Gastroesophageal sphincter (tissue), 4 donors: ENCODE measurements at regions not wholly inside any gene's neighbourhood (a gene's known extent, or its start where the extent isn't known, plus 50 kb on each side); places are given as distances from the start of the nearest gene placed in this dataset.

Source experiments
- ATAC-seq: fragments of 150-250 bp; one replicate; pipeline ENCODE4 v1.9.1; 2016; ENCODE audit warnings: mild to moderate bottlenecking, moderate library complexity
- H3K27ac ChIP-seq, 4 donors: fragments of 200-600 bp; sonication (generic) in 3 of 4; 1 replicate in 3 of 4; 2 replicates in 1 of 4; pipeline ENCODE4 v1.5.1; 2016 to 2019
- H3K27me3 ChIP-seq: fragments of 200-600 bp; sonication (generic); one replicate; pipeline ENCODE4 v1.5.1; 2019
- H3K36me3 ChIP-seq, 2 donors: fragments of 200-600 bp; sonication (generic); one replicate each; pipeline ENCODE4 v1.5.1; 2019; ENCODE audit warnings: control low read depth in 1 of 2
- H3K4me1 ChIP-seq, 3 donors: fragments of 200-600 bp; sonication (generic); 1 replicate in 2 of 3; 2 replicates in 1 of 3; pipeline ENCODE4 v1.5.1; 2016 to 2019; ENCODE audit warnings: control low read depth in 2 of 3
- H3K4me3 ChIP-seq, 2 donors: fragments of 200-600 bp; sonication (generic); one replicate each; pipeline ENCODE4 v1.5.1; 2019; ENCODE audit warnings: mild to moderate bottlenecking in 1 of 2, moderate library complexity in 1 of 2
- H3K9me3 ChIP-seq, 3 donors: fragments of 200-600 bp; sonication (generic); one replicate each; pipeline ENCODE4 v1.5.1; 2017 to 2019; ENCODE audit warnings: control low read depth in 2 of 3
- EP300 ChIP-seq: sonication (generic); formaldehyde crosslinking; IDR thresholded peaks from one replicate; pipeline ENCODE4 v1.6.1; 2017; ENCODE audit warnings: antibody characterized with exemption, mild to moderate bottlenecking
- POLR2A ChIP-seq, 2 donors: fragments of 450-650 bp; IDR thresholded peaks; one replicate each; pipeline ENCODE4 v1.6.1; 2017; ENCODE audit warnings: antibody characterized with exemption in 2 of 2, mild to moderate bottlenecking in 2 of 2, moderate library complexity in 1 of 2
- POLR2AphosphoS5 ChIP-seq: sonication (generic); formaldehyde crosslinking; IDR thresholded peaks from one replicate; pipeline ENCODE4 v1.6.1; 2017; ENCODE audit warnings: antibody characterized with exemption
- WGBS, 2 donors: methylation state at CpG; one replicate each; pipeline ENCODE4 v1.1.5; 2018; ENCODE audit warnings: low coverage in 1 of 2; 5-methylcytosine and 5-hydroxymethylcytosine counted together
- TF ChIP-seq, protein P1 (sequence below), 4 experiments: fragments of 200-600 bp in 2 of 4; fragments of 450-650 bp in 2 of 4; sonication (generic) in 1 of 4; IDR thresholded peaks; one replicate each; pipeline ENCODE4 v1.5.1; 2017 to 2019; ENCODE audit warnings: antibody characterized with exemption in 4 of 4, mild to moderate bottlenecking in 2 of 4, moderate library complexity in 2 of 4

DNA sequence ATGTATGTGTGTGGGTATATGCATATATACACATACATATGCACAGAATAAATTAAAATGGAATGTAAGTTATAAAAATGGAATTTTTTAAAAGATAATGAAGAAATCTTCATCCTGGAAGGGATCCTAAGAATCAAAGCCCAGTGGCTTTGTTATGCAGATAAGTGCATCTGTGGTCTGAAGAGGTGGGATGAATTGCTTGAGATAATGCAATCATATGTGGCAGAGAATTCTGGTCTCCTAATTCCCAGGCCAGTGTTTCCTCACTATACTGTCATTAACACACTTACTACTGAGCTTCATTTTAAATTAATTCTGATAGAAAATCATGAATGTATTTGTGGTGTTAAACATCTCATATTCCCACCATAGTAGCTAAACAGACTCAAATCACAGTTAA, 86.7 kb upstream of the PRMT6 start:
- Histone ChIP-seq H3K9me3 (no peaks in the 10 kb centered on the region), H3K4me3 (no peak overlapping the region), H3K4me1 (no peaks in the 10 kb centered on the region), H3K36me3 (no peaks in the 10 kb centered on the region), H3K27ac (no peak overlapping the region), H3K27me3 (no peaks in the 10 kb centered on the region)
- no peak for ATAC-seq
- TF ChIP-seq POLR2A (IDR thresholded peaks at IDR 0.05) = no peak
- TF ChIP-seq POLR2AphosphoS5 = no peak
- TF ChIP-seq EP300 = no peak
- TF ChIP-seq, protein P1, sequence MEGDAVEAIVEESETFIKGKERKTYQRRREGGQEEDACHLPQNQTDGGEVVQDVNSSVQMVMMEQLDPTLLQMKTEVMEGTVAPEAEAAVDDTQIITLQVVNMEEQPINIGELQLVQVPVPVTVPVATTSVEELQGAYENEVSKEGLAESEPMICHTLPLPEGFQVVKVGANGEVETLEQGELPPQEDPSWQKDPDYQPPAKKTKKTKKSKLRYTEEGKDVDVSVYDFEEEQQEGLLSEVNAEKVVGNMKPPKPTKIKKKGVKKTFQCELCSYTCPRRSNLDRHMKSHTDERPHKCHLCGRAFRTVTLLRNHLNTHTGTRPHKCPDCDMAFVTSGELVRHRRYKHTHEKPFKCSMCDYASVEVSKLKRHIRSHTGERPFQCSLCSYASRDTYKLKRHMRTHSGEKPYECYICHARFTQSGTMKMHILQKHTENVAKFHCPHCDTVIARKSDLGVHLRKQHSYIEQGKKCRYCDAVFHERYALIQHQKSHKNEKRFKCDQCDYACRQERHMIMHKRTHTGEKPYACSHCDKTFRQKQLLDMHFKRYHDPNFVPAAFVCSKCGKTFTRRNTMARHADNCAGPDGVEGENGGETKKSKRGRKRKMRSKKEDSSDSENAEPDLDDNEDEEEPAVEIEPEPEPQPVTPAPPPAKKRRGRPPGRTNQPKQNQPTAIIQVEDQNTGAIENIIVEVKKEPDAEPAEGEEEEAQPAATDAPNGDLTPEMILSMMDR (IDR thresholded peaks at IDR 0.05) = no peak

DNA sequence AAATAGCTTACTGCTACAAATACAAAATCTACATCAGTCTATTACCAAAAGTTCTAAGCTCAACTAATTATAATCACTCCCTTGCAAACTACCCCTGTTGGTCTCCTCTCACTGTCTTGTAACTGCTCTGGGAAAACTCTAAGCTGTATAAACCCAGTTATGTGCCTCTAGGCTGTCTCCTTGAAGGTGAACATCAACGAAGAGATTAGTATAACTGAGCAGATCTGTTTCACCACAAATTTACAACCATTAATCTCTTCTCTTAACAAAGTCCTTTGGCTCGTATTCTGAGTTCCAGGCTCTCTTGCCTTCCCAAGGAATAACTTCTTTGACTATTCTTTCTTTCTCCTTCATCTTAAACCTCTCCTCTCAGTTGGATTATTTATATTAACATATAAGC, 84.4 kb upstream of the PRMT6 start:
- WGBS, 2 donors = 45 to 57% methylated on average over 2 of the region's 2 CpGs
- Histone ChIP-seq H3K36me3 (no peaks in the 10 kb centered on the region), H3K4me1 (no peaks in the 10 kb centered on the region), H3K9me3 (peaks cover 0 to 4% (median 0%) of the 10 kb centered on the region in 3 donors), H3K27me3 (no peaks in the 10 kb centered on the region), H3K4me3 (no peak overlapping the region), H3K27ac (no peak overlapping the region)
- TF ChIP-seq POLR2AphosphoS5 (no peak), EP300 (no peak), POLR2A (IDR thresholded peaks at IDR 0.05) (no peak)
- TF ChIP-seq, protein P1 (IDR thresholded peaks at IDR 0.05) = no peak
- ATAC-seq = no peak

DNA sequence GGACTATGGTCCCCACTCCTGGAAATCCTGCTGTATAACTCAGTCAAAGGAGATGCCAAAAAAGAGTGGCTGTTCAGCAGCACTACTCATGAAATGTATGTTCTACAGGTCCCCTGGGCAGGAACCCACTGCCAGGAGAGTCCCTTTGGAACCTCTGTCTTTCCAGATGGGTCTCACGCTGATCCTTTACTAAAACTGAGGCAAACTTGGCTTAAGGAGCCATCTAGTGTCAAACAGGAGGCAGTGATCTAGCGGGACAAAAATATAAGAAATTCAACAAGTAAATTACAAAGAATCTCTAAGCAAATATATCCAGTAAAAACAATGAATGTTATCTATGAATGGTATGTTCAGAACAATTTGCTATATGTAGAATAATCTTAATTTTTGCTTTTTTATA, 80.5 kb upstream of the PRMT6 start:
- ATAC-seq = no peak
- 82 to 92% methylated on average over 1 to 2 of the region's 2 CpGs for WGBS, 2 donors
- TF ChIP-seq POLR2AphosphoS5 = no peak
- TF ChIP-seq POLR2A (IDR thresholded peaks at IDR 0.05) = no peak
- TF ChIP-seq, protein P1 (IDR thresholded peaks at IDR 0.05) = no peak
- no peak for TF ChIP-seq EP300

DNA sequence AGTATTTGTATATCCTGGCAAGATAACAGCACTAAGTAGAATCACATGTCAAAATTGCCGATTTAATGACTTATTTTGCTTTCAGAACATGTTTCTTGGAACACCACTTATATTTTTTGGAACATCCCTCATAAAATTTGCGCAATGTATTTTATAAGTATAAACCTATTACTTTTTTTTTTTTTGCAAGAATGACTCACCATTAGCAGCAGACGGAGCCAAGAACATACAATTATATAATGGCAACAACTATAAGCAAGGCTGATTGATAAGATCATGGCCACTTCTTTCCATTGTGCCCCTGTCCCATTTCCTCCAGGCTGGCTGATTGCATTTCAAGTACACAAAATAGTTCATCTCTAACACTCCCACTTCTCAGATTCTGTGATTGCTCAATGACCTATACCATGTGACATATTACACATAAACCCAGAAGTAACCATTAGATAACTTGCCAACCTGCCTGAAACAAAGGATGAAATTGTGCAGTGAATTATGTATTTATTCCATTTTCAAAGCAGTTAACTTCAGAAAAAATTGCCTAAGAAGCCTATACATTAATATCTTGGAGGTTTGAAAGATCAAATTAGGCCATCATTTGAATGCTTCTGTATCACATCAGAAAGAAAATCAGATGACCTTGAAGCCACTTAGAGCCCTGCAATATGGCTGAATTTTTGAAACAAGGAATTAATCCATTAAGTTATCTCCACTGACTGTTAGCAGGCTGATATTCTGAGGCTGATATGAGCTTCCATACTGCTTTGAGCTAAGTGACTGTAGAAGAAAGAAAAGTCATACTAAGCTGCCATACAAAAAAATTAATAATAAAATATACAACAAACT, 77.8 kb upstream of the PRMT6 start:
- Histone ChIP-seq H3K27ac (no peak overlapping the region), H3K4me3 (no peak overlapping the region), H3K27me3 (no peaks in the 10 kb centered on the region), H3K36me3 (no peaks in the 10 kb centered on the region), H3K9me3 (peaks cover 0 to 4% (median 0%) of the 10 kb centered on the region in 3 donors), H3K4me1 (no peaks in the 10 kb centered on the region)
- 29 to 56% methylated on average over 3 of the region's 3 CpGs for WGBS, 2 donors
- TF ChIP-seq POLR2A (IDR thresholded peaks at IDR 0.05) (no peak), POLR2AphosphoS5 (no peak), EP300 (no peak)
- TF ChIP-seq, protein P1 (IDR thresholded peaks at IDR 0.05) = no peak
- ATAC-seq = no peak

More for the DNA sequence above, 80.5 kb upstream of the PRMT6 start:
- Histone ChIP-seq H3K27ac (no peak overlapping the region), H3K9me3 (peaks cover 0 to 4% (median 0%) of the 10 kb centered on the region in 3 donors), H3K4me1 (no peaks in the 10 kb centered on the region), H3K4me3 (no peak overlapping the region), H3K27me3 (no peaks in the 10 kb centered on the region), H3K36me3 (no peaks in the 10 kb centered on the region)

DNA sequence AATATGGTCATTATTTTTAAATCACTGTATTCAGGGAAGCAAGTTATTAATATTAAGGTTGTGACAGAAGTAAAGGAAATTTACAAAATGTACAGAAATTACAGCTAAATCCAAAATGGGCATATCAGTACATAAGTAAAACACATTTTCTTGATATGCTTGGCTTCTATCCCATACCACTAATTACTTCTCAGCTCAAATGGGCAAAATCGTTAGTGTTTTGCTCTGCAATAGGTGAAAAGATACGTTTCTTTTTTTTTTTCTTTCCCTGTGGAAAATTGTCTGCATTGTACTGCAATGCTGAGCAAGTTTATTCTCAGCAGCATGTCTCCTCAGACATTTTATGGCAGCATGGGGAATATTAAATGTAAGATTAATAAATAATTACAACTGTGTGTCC, 77.1 kb upstream of the PRMT6 start:
- H3K4me1 ChIP-seq = no peaks in the 10 kb centered on the region

More for the DNA sequence above, 77.1 kb upstream of the PRMT6 start:
- H3K9me3 ChIP-seq = peaks cover 0 to 4% (median 0%) of the 10 kb centered on the region in 3 donors
- H3K4me3 ChIP-seq = no peak overlapping the region
- no peak overlapping the region for H3K27ac ChIP-seq
- no peak for ATAC-seq
- WGBS, 2 donors = 53 to 63% methylated on average over 2 of the region's 2 CpGs
- H3K27me3 ChIP-seq = no peaks in the 10 kb centered on the region
- TF ChIP-seq EP300 (no peak), POLR2AphosphoS5 (no peak), POLR2A (IDR thresholded peaks at IDR 0.05) (no peak)
- TF ChIP-seq, protein P1 (IDR thresholded peaks at IDR 0.05) = no peak
- H3K36me3 ChIP-seq = no peaks in the 10 kb centered on the region
